ENCODE measurements at regions not wholly inside any gene's neighbourhood (a gene's known extent, or its start where the extent isn't known, plus 50 kb on each side); places are given as distances from the start of the nearest gene placed in this dataset.

GRCh38 chr10:9066152-9066551, 1011.7 kb downstream of the GATA3 start:
- Histone ChIP-seq H3K36me3 (ENCODE audit: control insufficient read depth, insufficient read depth, low read length) (no peaks in the 10 kb centered on the region), H3K4me3 (ENCODE audit: extremely low read depth, insufficient read depth, low read length, poor library complexity, severe bottlenecking) (no peak overlapping the region), H3K9me3 (ENCODE audit: control insufficient read depth, low read length) (no peaks in the 10 kb centered on the region), H3K4me1 (ENCODE audit: control insufficient read depth, insufficient read depth, low read length, poor library complexity, severe bottlenecking) (no peaks in the 10 kb centered on the region), H3K27ac (ENCODE audit: low read depth, low read length, severe bottlenecking) (no peak overlapping the region)
- WGBS, 2 experiments (ENCODE audit: insufficient coverage in 2 of 2), result no CpG with 5 or more reads among the region's 3 CpGs

- H3K9me3 ChIP-seq (ENCODE audit: control insufficient read depth, low read length), result no peaks in the 10 kb centered on the region
- H3K4me3 ChIP-seq (ENCODE audit: extremely low read depth, insufficient read depth, low read length, poor library complexity, severe bottlenecking), result no peak overlapping the region
- no peaks in the 10 kb centered on the region for H3K4me1 ChIP-seq (ENCODE audit: control insufficient read depth, insufficient read depth, low read length, poor library complexity, severe bottlenecking)
- H3K36me3 ChIP-seq (ENCODE audit: control insufficient read depth, insufficient read depth, low read length), result no peaks in the 10 kb centered on the region
- no peak overlapping the region for H3K27ac ChIP-seq (ENCODE audit: low read depth, low read length, severe bottlenecking)
Observed at GRCh38 chr10:9068003-9068402, 1013.5 kb downstream of the GATA3 start.

- WGBS, 2 experiments (ENCODE audit: insufficient coverage in 2 of 2), result 85 to 100% methylated on average over 3 of the region's 4 CpGs
- no peak overlapping the region for H3K27ac ChIP-seq (ENCODE audit: low read depth, low read length, severe bottlenecking)
- no peak overlapping the region for H3K4me3 ChIP-seq (ENCODE audit: extremely low read depth, insufficient read depth, low read length, poor library complexity, severe bottlenecking)
- H3K36me3 ChIP-seq (ENCODE audit: control insufficient read depth, insufficient read depth, low read length), result no peaks in the 10 kb centered on the region
- no peaks in the 10 kb centered on the region for H3K4me1 ChIP-seq (ENCODE audit: control insufficient read depth, insufficient read depth, low read length, poor library complexity, severe bottlenecking)
- H3K9me3 ChIP-seq (ENCODE audit: control insufficient read depth, low read length), result no peaks in the 10 kb centered on the region
Observed at GRCh38 chr10:9069136-9069535, 1014.6 kb downstream of the GATA3 start.

GRCh38 chr10:9075420-9075819, 1020.9 kb downstream of the GATA3 start:
- Histone ChIP-seq H3K27ac (ENCODE audit: low read depth, low read length, severe bottlenecking) (no peak overlapping the region), H3K4me3 (ENCODE audit: extremely low read depth, insufficient read depth, low read length, poor library complexity, severe bottlenecking) (no peak overlapping the region), H3K36me3 (ENCODE audit: control insufficient read depth, insufficient read depth, low read length) (no peaks in the 10 kb centered on the region), H3K4me1 (ENCODE audit: control insufficient read depth, insufficient read depth, low read length, poor library complexity, severe bottlenecking) (no peaks in the 10 kb centered on the region), H3K9me3 (ENCODE audit: control insufficient read depth, low read length) (no peaks in the 10 kb centered on the region)
- no CpG with 5 or more reads among the region's 1 CpG for WGBS, 2 experiments (ENCODE audit: insufficient coverage in 2 of 2)

GRCh38 chr10:9076066-9076465, 1021.6 kb downstream of the GATA3 start:
- Histone ChIP-seq H3K4me3 (ENCODE audit: extremely low read depth, insufficient read depth, low read length, poor library complexity, severe bottlenecking) (no peak overlapping the region), H3K9me3 (ENCODE audit: control insufficient read depth, low read length) (no peaks in the 10 kb centered on the region), H3K4me1 (ENCODE audit: control insufficient read depth, insufficient read depth, low read length, poor library complexity, severe bottlenecking) (no peaks in the 10 kb centered on the region), H3K36me3 (ENCODE audit: control insufficient read depth, insufficient read depth, low read length) (no peaks in the 10 kb centered on the region), H3K27ac (ENCODE audit: low read depth, low read length, severe bottlenecking) (no peak overlapping the region)
- WGBS, 2 experiments (ENCODE audit: insufficient coverage in 2 of 2), result 78 to 82% methylated on average over 1 of the region's 2 CpGs

GRCh38 chr10:9081253-9081652, 1026.8 kb downstream of the GATA3 start:
- Histone ChIP-seq H3K4me3 (ENCODE audit: extremely low read depth, insufficient read depth, low read length, poor library complexity, severe bottlenecking) (no peak overlapping the region), H3K4me1 (ENCODE audit: control insufficient read depth, insufficient read depth, low read length, poor library complexity, severe bottlenecking) (no peaks in the 10 kb centered on the region), H3K27ac (ENCODE audit: low read depth, low read length, severe bottlenecking) (no peak overlapping the region), H3K9me3 (ENCODE audit: control insufficient read depth, low read length) (no peaks in the 10 kb centered on the region), H3K36me3 (ENCODE audit: control insufficient read depth, insufficient read depth, low read length) (no peaks in the 10 kb centered on the region)
- 83% methylated on average over 1 of the region's 2 CpGs; no CpG with 5 or more reads in 1 of the 2 experiments for WGBS, 2 experiments (ENCODE audit: insufficient coverage in 2 of 2)

GRCh38 chr10:9081961-9082360, 1027.5 kb downstream of the GATA3 start:
- Histone ChIP-seq H3K9me3 (ENCODE audit: control insufficient read depth, low read length) (no peaks in the 10 kb centered on the region), H3K36me3 (ENCODE audit: control insufficient read depth, insufficient read depth, low read length) (no peaks in the 10 kb centered on the region), H3K4me3 (ENCODE audit: extremely low read depth, insufficient read depth, low read length, poor library complexity, severe bottlenecking) (no peak overlapping the region), H3K27ac (ENCODE audit: low read depth, low read length, severe bottlenecking) (no peak overlapping the region), H3K4me1 (ENCODE audit: control insufficient read depth, insufficient read depth, low read length, poor library complexity, severe bottlenecking) (no peaks in the 10 kb centered on the region)
- WGBS, 2 experiments (ENCODE audit: insufficient coverage in 2 of 2), result 44 to 69% methylated on average over 1 to 2 of the region's 2 CpGs

- Histone ChIP-seq H3K4me1 (ENCODE audit: control insufficient read depth, insufficient read depth, low read length, poor library complexity, severe bottlenecking) (no peaks in the 10 kb centered on the region), H3K9me3 (ENCODE audit: control insufficient read depth, low read length) (no peaks in the 10 kb centered on the region), H3K27ac (ENCODE audit: low read depth, low read length, severe bottlenecking) (no peak overlapping the region), H3K36me3 (ENCODE audit: control insufficient read depth, insufficient read depth, low read length) (no peaks in the 10 kb centered on the region), H3K4me3 (ENCODE audit: extremely low read depth, insufficient read depth, low read length, poor library complexity, severe bottlenecking) (no peak overlapping the region)
- WGBS, 2 experiments (ENCODE audit: insufficient coverage in 2 of 2), result 71% methylated on average over 1 of the region's 3 CpGs; no CpG with 5 or more reads in 1 of the 2 experiments
Observed at GRCh38 chr10:9091530-9092093, 1037.1 kb downstream of the GATA3 start.

- WGBS, 2 experiments (ENCODE audit: insufficient coverage in 2 of 2), result 81 to 94% methylated on average over 4 of the region's 4 CpGs
- Histone ChIP-seq H3K27ac (ENCODE audit: low read depth, low read length, severe bottlenecking) (no peak overlapping the region), H3K4me1 (ENCODE audit: control insufficient read depth, insufficient read depth, low read length, poor library complexity, severe bottlenecking) (no peaks in the 10 kb centered on the region), H3K4me3 (ENCODE audit: extremely low read depth, insufficient read depth, low read length, poor library complexity, severe bottlenecking) (no peak overlapping the region), H3K9me3 (ENCODE audit: control insufficient read depth, low read length) (no peaks in the 10 kb centered on the region), H3K36me3 (ENCODE audit: control insufficient read depth, insufficient read depth, low read length) (no peaks in the 10 kb centered on the region)
Observed at GRCh38 chr10:9096288-9096687, 1041.8 kb downstream of the GATA3 start.

- no CpG with 5 or more reads among the region's 2 CpGs for WGBS, 2 experiments (ENCODE audit: insufficient coverage in 2 of 2)
- H3K4me3 ChIP-seq (ENCODE audit: extremely low read depth, insufficient read depth, low read length, poor library complexity, severe bottlenecking), result no peak overlapping the region
Observed at GRCh38 chr10:9097206-9097990, 1042.9 kb downstream of the GATA3 start.

GRCh38 chr10:9097991-9098306, 1043.5 kb downstream of the GATA3 start:
- H3K36me3 ChIP-seq (ENCODE audit: control insufficient read depth, insufficient read depth, low read length), result no peaks in the 10 kb centered on the region
- 66 to 68% methylated on average over 2 to 3 of the region's 4 CpGs for WGBS, 2 experiments (ENCODE audit: insufficient coverage in 2 of 2)
- no peak overlapping the region for H3K27ac ChIP-seq (ENCODE audit: low read depth, low read length, severe bottlenecking)
- no peak overlapping the region for H3K4me3 ChIP-seq (ENCODE audit: extremely low read depth, insufficient read depth, low read length, poor library complexity, severe bottlenecking)
- H3K4me1 ChIP-seq (ENCODE audit: control insufficient read depth, insufficient read depth, low read length, poor library complexity, severe bottlenecking), result no peaks in the 10 kb centered on the region
- no peaks in the 10 kb centered on the region for H3K9me3 ChIP-seq (ENCODE audit: control insufficient read depth, low read length)

More at GRCh38 chr10:9097206-9097990, 1042.9 kb downstream of the GATA3 start:
- H3K9me3 ChIP-seq (ENCODE audit: control insufficient read depth, low read length), result no peaks in the 10 kb centered on the region
- no peaks in the 10 kb centered on the region for H3K4me1 ChIP-seq (ENCODE audit: control insufficient read depth, insufficient read depth, low read length, poor library complexity, severe bottlenecking)
- no peaks in the 10 kb centered on the region for H3K36me3 ChIP-seq (ENCODE audit: control insufficient read depth, insufficient read depth, low read length)
- no peak overlapping the region for H3K27ac ChIP-seq (ENCODE audit: low read depth, low read length, severe bottlenecking)
